H1 (cell line): ENCODE measurements at regions not wholly inside any gene's neighbourhood (a gene's known extent, or its start where the extent isn't known, plus 50 kb on each side); places are given as distances from the start of the nearest gene placed in this dataset.

Experiments used
- EZH2 ChIP-seq: fragments of 200-600 bp; sonication (generic); IDR thresholded peaks from 2 replicates; pipeline ENCODE4 v1.7.1; 2012; ENCODE audit warnings: low read depth, mild to moderate bottlenecking, moderate library complexity, low read length, inconsistent platforms; ENCODE audit not compliant: severe bottlenecking
- POLR2A ChIP-seq, 2 experiments: IDR thresholded peaks; 1 replicate in 1 of 2; 2 replicates in 1 of 2; pipeline ENCODE4 v1.6.1; 2011; ENCODE audit warnings: low read depth in 2 of 2, low read length in 2 of 2, mild to moderate bottlenecking in 2 of 2; ENCODE audit errors: control extremely low read depth in 1 of 2
- RXRA ChIP-seq: IDR thresholded peaks from 2 replicates; pipeline ENCODE4 v1.6.1; 2011; ENCODE audit warnings: low read depth, mild to moderate bottlenecking, low read length, moderate library complexity; ENCODE audit not compliant: insufficient read depth
- TAF1 ChIP-seq: IDR thresholded peaks from 2 replicates; pipeline ENCODE4 v1.6.1; 2011; ENCODE audit warnings: mild to moderate bottlenecking, low read depth, low read length
- TCF12 ChIP-seq: IDR thresholded peaks from 2 replicates; pipeline ENCODE4 v1.6.1; 2011; ENCODE audit warnings: low read depth, mild to moderate bottlenecking, low read length
- TF ChIP-seq, protein P1 (sequence below), 3 experiments: IDR thresholded peaks; 1 replicate in 2 of 3; 2 replicates in 1 of 3; pipeline versions ENCODE4 v1.5.1 to v1.6.1; 2011; ENCODE audit warnings: low read length in 3 of 3, mild to moderate bottlenecking in 3 of 3, inconsistent platforms in 2 of 3, low read depth in 1 of 3, moderate library complexity in 1 of 3; ENCODE audit not compliant: insufficient read depth in 1 of 3; ENCODE audit errors: control extremely low read depth in 1 of 3
- TF ChIP-seq, protein P2 (sequence below): IDR thresholded peaks from 2 replicates; pipeline ENCODE4 v1.6.1; 2012; ENCODE audit warnings: inconsistent platforms

DNA sequence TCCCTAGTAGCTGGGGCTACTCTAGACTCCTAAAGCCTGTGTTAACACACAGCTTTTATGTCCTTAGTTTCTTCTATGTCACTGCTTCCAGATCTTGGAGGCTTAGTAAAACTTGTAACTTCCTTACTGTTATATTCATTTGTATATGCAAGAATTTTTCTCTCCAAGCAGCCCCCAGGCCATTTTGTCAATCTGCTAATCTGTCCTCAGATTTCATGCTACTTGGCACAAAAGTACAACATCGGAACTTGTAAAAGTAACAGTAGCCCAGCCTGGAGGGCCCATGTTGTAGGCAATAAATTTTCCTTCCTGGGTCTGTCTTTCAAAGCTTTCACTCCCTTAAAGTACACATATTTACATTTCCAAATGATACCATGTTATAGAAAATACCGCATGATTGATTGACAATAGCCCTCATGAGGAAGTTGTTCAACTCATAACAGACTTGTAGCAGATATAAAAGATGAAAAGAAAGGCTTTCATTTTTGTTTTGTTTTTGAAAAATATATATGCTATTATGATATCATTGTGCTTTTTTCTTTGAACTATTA is 324.2 kb downstream of the NEK10 start:
- TF ChIP-seq TCF12 (no peak), TAF1 (no peak), RXRA (no peak), POLR2A (IDR thresholded peaks at IDR 0.05; ENCODE audit: control extremely low read depth in 1 of 2, low read depth in 2 of 2, low read length in 2 of 2) (no peak), EZH2 (no peak)
- TF ChIP-seq, protein P1, sequence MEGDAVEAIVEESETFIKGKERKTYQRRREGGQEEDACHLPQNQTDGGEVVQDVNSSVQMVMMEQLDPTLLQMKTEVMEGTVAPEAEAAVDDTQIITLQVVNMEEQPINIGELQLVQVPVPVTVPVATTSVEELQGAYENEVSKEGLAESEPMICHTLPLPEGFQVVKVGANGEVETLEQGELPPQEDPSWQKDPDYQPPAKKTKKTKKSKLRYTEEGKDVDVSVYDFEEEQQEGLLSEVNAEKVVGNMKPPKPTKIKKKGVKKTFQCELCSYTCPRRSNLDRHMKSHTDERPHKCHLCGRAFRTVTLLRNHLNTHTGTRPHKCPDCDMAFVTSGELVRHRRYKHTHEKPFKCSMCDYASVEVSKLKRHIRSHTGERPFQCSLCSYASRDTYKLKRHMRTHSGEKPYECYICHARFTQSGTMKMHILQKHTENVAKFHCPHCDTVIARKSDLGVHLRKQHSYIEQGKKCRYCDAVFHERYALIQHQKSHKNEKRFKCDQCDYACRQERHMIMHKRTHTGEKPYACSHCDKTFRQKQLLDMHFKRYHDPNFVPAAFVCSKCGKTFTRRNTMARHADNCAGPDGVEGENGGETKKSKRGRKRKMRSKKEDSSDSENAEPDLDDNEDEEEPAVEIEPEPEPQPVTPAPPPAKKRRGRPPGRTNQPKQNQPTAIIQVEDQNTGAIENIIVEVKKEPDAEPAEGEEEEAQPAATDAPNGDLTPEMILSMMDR (IDR thresholded peaks at IDR 0.05; ENCODE audit: control extremely low read depth in 1 of 3, insufficient read depth in 1 of 3, low read depth in 1 of 3, low read length in 3 of 3) = no peak
- TF ChIP-seq, protein P2, sequence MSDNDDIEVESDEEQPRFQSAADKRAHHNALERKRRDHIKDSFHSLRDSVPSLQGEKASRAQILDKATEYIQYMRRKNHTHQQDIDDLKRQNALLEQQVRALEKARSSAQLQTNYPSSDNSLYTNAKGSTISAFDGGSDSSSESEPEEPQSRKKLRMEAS = no peak
